Keratinocyte (primary cell): ENCODE measurements at regions not wholly inside any gene's neighbourhood (a gene's known extent, or its start where the extent isn't known, plus 50 kb on each side); places are given as distances from the start of the nearest gene placed in this dataset.

ENCODE experiments used
- EZH2 ChIP-seq: IDR thresholded peaks from one replicate; pipeline ENCODE4 v1.6.1; 2012; ENCODE audit warnings: inconsistent platforms, mild to moderate bottlenecking, low read length, moderate library complexity
- TF ChIP-seq, protein P1 (sequence below), 3 experiments: IDR thresholded peaks in 1 of 3; conservative IDR thresholded peaks in 1 of 3; optimal IDR thresholded peaks in 1 of 3; 2 replicates in 2 of 3; 3 replicates in 1 of 3; pipeline versions ENCODE3 to v1.5.1; 2011; ENCODE audit warnings: low read length in 3 of 3, mild to moderate bottlenecking in 3 of 3, moderate library complexity in 2 of 3, control low read depth in 1 of 3, inconsistent platforms in 1 of 3; ENCODE audit not compliant: insufficient read depth in 2 of 3; ENCODE audit errors: extremely low read depth in 1 of 3

DNA sequence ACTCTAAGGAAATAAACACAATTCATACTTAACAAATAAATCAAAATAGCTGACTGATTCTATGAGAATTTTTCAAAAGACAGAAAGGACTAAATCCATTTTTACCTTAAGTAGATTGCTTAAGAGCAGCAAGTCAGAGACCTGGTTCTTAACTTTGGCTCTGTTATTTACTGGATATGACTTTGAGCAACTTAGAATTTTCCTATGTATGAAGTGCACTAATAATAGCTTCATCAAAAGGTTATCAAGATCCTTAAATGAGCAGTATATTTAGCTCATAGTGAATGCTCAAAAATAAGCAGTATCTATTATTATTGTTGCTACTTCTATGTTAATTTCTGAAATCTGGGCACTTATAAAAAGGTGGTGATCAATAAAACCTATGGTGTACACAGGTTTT, 95.3 kb downstream of the POSTN start:
- TF ChIP-seq, protein P1, sequence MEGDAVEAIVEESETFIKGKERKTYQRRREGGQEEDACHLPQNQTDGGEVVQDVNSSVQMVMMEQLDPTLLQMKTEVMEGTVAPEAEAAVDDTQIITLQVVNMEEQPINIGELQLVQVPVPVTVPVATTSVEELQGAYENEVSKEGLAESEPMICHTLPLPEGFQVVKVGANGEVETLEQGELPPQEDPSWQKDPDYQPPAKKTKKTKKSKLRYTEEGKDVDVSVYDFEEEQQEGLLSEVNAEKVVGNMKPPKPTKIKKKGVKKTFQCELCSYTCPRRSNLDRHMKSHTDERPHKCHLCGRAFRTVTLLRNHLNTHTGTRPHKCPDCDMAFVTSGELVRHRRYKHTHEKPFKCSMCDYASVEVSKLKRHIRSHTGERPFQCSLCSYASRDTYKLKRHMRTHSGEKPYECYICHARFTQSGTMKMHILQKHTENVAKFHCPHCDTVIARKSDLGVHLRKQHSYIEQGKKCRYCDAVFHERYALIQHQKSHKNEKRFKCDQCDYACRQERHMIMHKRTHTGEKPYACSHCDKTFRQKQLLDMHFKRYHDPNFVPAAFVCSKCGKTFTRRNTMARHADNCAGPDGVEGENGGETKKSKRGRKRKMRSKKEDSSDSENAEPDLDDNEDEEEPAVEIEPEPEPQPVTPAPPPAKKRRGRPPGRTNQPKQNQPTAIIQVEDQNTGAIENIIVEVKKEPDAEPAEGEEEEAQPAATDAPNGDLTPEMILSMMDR (optimal IDR thresholded peaks at IDR 0.05 in 1 of 3, IDR thresholded peaks at IDR 0.05 in 1 of 3, conservative IDR thresholded peaks at IDR 0.05 in 1 of 3; ENCODE audit: extremely low read depth in 1 of 3, insufficient read depth in 2 of 3, low read length in 3 of 3), result no peak
- TF ChIP-seq EZH2, result no peak
